Urinary bladder (tissue), 3 donors: ENCODE measurements at regions not wholly inside any gene's neighbourhood (a gene's known extent, or its start where the extent isn't known, plus 50 kb on each side); places are given as distances from the start of the nearest gene placed in this dataset.

ENCODE experiments used
- DNase-seq: peaks from one replicate; pipeline ENCODE4 v3.0.0-alpha.2; 2015; ENCODE audit errors: extremely low spot score
- H3K27ac ChIP-seq: one replicate; pipeline ENCODE4 v1.5.1; 2013; ENCODE audit warnings: low read depth, mild to moderate bottlenecking, moderate library complexity
- H3K36me3 ChIP-seq: one replicate; pipeline ENCODE4 v1.6.1; 2013; ENCODE audit warnings: mild to moderate bottlenecking, moderate library complexity; ENCODE audit not compliant: insufficient read depth
- H3K4me1 ChIP-seq: one replicate; pipeline ENCODE4 v1.6.1; 2013; ENCODE audit warnings: mild to moderate bottlenecking, moderate library complexity; ENCODE audit not compliant: insufficient read depth
- H3K4me3 ChIP-seq: one replicate; pipeline ENCODE4 v1.5.1; 2013; ENCODE audit warnings: low read depth, low read length
- WGBS: extraction: QIAGEN DNeasy Blood & Tissue Kit; methylation state at CpG from one replicate; pipeline ENCODE4 v1.1.7; 2013; 5-methylcytosine and 5-hydroxymethylcytosine counted together
- donor health status: healthy with polysubstance abuse.
- donor health status: healthy.

- no peak for DNase-seq
- 80% methylated on average over 1 of the region's 1 CpG for WGBS
- H3K4me1 ChIP-seq, result no peaks in the 10 kb centered on the region
- H3K27ac ChIP-seq, result no peak overlapping the region
- H3K4me3 ChIP-seq, result no peak overlapping the region
- H3K36me3 ChIP-seq, result no peaks in the 10 kb centered on the region
Observed at GRCh38 chr1:198809247-198809646, 170.4 kb downstream of the PTPRC start.

GRCh38 chr1:198811449-198811848 lies 172.6 kb downstream of the PTPRC start:
- Histone ChIP-seq H3K27ac (no peak overlapping the region), H3K4me3 (no peak overlapping the region), H3K4me1 (no peaks in the 10 kb centered on the region), H3K36me3 (no peaks in the 10 kb centered on the region)
- 61% methylated on average over 3 of the region's 3 CpGs for WGBS
- DNase-seq, result no peak

GRCh38 chr1:198823626-198824025 lies 184.8 kb downstream of the PTPRC start:
- WGBS, result 61% methylated on average over 1 of the region's 1 CpG

GRCh38 chr1:198825254-198825653 lies 186.4 kb downstream of the PTPRC start:
- no peaks in the 10 kb centered on the region for H3K36me3 ChIP-seq
- H3K4me1 ChIP-seq, result no peaks in the 10 kb centered on the region
- H3K4me3 ChIP-seq, result no peak overlapping the region
- no peak for DNase-seq
- 59% methylated on average over 1 of the region's 1 CpG for WGBS
- H3K27ac ChIP-seq, result no peak overlapping the region

More at GRCh38 chr1:198823626-198824025, 184.8 kb downstream of the PTPRC start:
- Histone ChIP-seq H3K4me1 (no peaks in the 10 kb centered on the region), H3K4me3 (no peak overlapping the region), H3K36me3 (no peaks in the 10 kb centered on the region), H3K27ac (no peak overlapping the region)
- DNase-seq, result no peak

GRCh38 chr1:198829356-198829755 lies 190.5 kb downstream of the PTPRC start:
- no peaks in the 10 kb centered on the region for H3K4me1 ChIP-seq
- DNase-seq, result no peak
- H3K27ac ChIP-seq, result no peak overlapping the region
- 81% methylated on average over 2 of the region's 2 CpGs for WGBS
- no peaks in the 10 kb centered on the region for H3K36me3 ChIP-seq
- H3K4me3 ChIP-seq, result no peak overlapping the region

GRCh38 chr1:198829944-198830343 lies 191.1 kb downstream of the PTPRC start:
- no peaks in the 10 kb centered on the region for H3K4me1 ChIP-seq
- no peak overlapping the region for H3K4me3 ChIP-seq
- H3K36me3 ChIP-seq, result no peaks in the 10 kb centered on the region
- no peak for DNase-seq
- 77% methylated on average over 1 of the region's 1 CpG for WGBS
- H3K27ac ChIP-seq, result no peak overlapping the region

GRCh38 chr1:198830412-198830811 lies 191.6 kb downstream of the PTPRC start:
- 82% methylated on average over 6 of the region's 6 CpGs for WGBS
- H3K4me1 ChIP-seq, result no peaks in the 10 kb centered on the region
- no peaks in the 10 kb centered on the region for H3K36me3 ChIP-seq
- no peak overlapping the region for H3K4me3 ChIP-seq
- no peak for DNase-seq
- H3K27ac ChIP-seq, result no peak overlapping the region

- H3K36me3 ChIP-seq, result no peaks in the 10 kb centered on the region
- peaks cover 1% of the 10 kb centered on the region for H3K4me1 ChIP-seq
- no peak overlapping the region for H3K4me3 ChIP-seq
- no peak overlapping the region for H3K27ac ChIP-seq
- DNase-seq, result no peak
- WGBS, result 92% methylated on average over 6 of the region's 6 CpGs
Observed at GRCh38 chr1:198833706-198834503, 195.1 kb downstream of the PTPRC start.

- DNase-seq, result peak; percentile 42
- 72% methylated on average over 6 of the region's 6 CpGs for WGBS
- no peaks in the 10 kb centered on the region for H3K36me3 ChIP-seq
- no peak overlapping the region for H3K27ac ChIP-seq
- H3K4me3 ChIP-seq, result no peak overlapping the region
- peaks cover 1% of the 10 kb centered on the region for H3K4me1 ChIP-seq
Observed at GRCh38 chr1:198837278-198838021, 198.6 kb downstream of the PTPRC start.

GRCh38 chr1:198838022-198838342 lies 199.1 kb downstream of the PTPRC start:
- WGBS, result 80% methylated on average over 2 of the region's 2 CpGs
- Histone ChIP-seq H3K4me1 (peaks cover 1% of the 10 kb centered on the region), H3K36me3 (no peaks in the 10 kb centered on the region), H3K27ac (no peak overlapping the region), H3K4me3 (no peak overlapping the region)
- DNase-seq, result no peak

GRCh38 chr1:198841477-198841876 lies 202.6 kb downstream of the PTPRC start:
- no peaks in the 10 kb centered on the region for H3K36me3 ChIP-seq
- H3K4me1 ChIP-seq, result peaks cover 1% of the 10 kb centered on the region
- DNase-seq, result no peak
- 93% methylated on average over 3 of the region's 3 CpGs for WGBS
- no peak overlapping the region for H3K27ac ChIP-seq
- H3K4me3 ChIP-seq, result no peak overlapping the region

GRCh38 chr1:198842686-198843085 lies 203.8 kb downstream of the PTPRC start:
- 95% methylated on average over 2 of the region's 2 CpGs for WGBS
- no peak overlapping the region for H3K27ac ChIP-seq
- no peaks in the 10 kb centered on the region for H3K4me1 ChIP-seq
- DNase-seq, result no peak
- H3K36me3 ChIP-seq, result no peaks in the 10 kb centered on the region
- H3K4me3 ChIP-seq, result no peak overlapping the region

- 73% methylated on average over 2 of the region's 2 CpGs for WGBS
- H3K4me1 ChIP-seq, result no peaks in the 10 kb centered on the region
- H3K27ac ChIP-seq, result no peak overlapping the region
- H3K4me3 ChIP-seq, result no peak overlapping the region
- H3K36me3 ChIP-seq, result no peaks in the 10 kb centered on the region
- no peak for DNase-seq
Observed at GRCh38 chr1:198845271-198845670, 206.4 kb downstream of the PTPRC start.

- WGBS, result 97% methylated on average over 4 of the region's 4 CpGs
- no peak overlapping the region for H3K4me3 ChIP-seq
- DNase-seq, result no peak
- H3K27ac ChIP-seq, result no peak overlapping the region
- H3K36me3 ChIP-seq, result no peaks in the 10 kb centered on the region
- no peaks in the 10 kb centered on the region for H3K4me1 ChIP-seq
Observed at GRCh38 chr1:198845851-198846250, 207.0 kb downstream of the PTPRC start.
